Lung (tissue), 11 donors: ENCODE measurements at regions not wholly inside any gene's neighbourhood (a gene's known extent, or its start where the extent isn't known, plus 50 kb on each side); places are given as distances from the start of the nearest gene placed in this dataset.

Experiments used
- ATAC-seq: fragments of 200-7000 bp; cut with Tn5 transposase; one replicate; pipeline ENCODE4 v1.9.1; 2020; ENCODE audit warnings: moderate number of reproducible peaks; ENCODE audit not compliant: insufficient read depth, low FRiP score
- DNase-seq, 3 donors: peaks; one replicate each; pipeline ENCODE4 v3.0.0-alpha.2; 2013 to 2017
- H3K27ac ChIP-seq, 2 donors: one replicate each; pipeline ENCODE4 v1.5.1; 2013; ENCODE audit warnings: mild to moderate bottlenecking in 2 of 2, moderate library complexity in 2 of 2, control low read depth in 1 of 2, inconsistent platforms in 1 of 2, low read depth in 1 of 2, low read length in 1 of 2
- H3K27me3 ChIP-seq, 3 donors: one replicate each; pipeline ENCODE4 v1.5.1; 2013; ENCODE audit warnings: low read length in 2 of 3; ENCODE audit not compliant: control insufficient read depth in 3 of 3, insufficient read depth in 3 of 3
- H3K36me3 ChIP-seq, 4 donors: one replicate each; pipeline ENCODE4 v1.5.1; 2013; ENCODE audit warnings: low read length in 4 of 4, mild to moderate bottlenecking in 1 of 4, moderate library complexity in 1 of 4; ENCODE audit not compliant: control insufficient read depth in 4 of 4, insufficient read depth in 4 of 4
- H3K4me1 ChIP-seq, 5 donors: one replicate each; pipeline ENCODE4 v1.5.1; 2013; ENCODE audit warnings: low read length in 5 of 5, mild to moderate bottlenecking in 2 of 5, moderate library complexity in 1 of 5; ENCODE audit not compliant: control insufficient read depth in 5 of 5, insufficient read depth in 5 of 5
- H3K4me3 ChIP-seq: one replicate; pipeline ENCODE4 v1.5.1; 2013; ENCODE audit warnings: mild to moderate bottlenecking, control low read depth, moderate library complexity
- H3K9ac ChIP-seq, 2 donors: one replicate each; pipeline ENCODE4 v1.5.1; 2013; ENCODE audit warnings: low read length in 2 of 2, control low read depth in 1 of 2; ENCODE audit not compliant: insufficient read depth in 1 of 2
- H3K9me3 ChIP-seq, 4 donors: one replicate each; pipeline ENCODE4 v1.5.1; 2013; ENCODE audit warnings: low read length in 3 of 4, mild to moderate bottlenecking in 1 of 4, moderate library complexity in 1 of 4; ENCODE audit not compliant: control insufficient read depth in 4 of 4, insufficient read depth in 3 of 4
- CTCF ChIP-seq: IDR thresholded peaks from 2 replicates; pipeline ENCODE4 v1.5.1; 2012; ENCODE audit warnings: mild to moderate bottlenecking; ENCODE audit errors: control extremely low read depth, extremely low read depth
- WGBS, 2 donors: extraction: QIAGEN DNeasy Blood & Tissue Kit; methylation state at CpG; one replicate each; pipeline ENCODE4 v1.1.7; 2013; 5-methylcytosine and 5-hydroxymethylcytosine counted together
- donor health status: control.
- donor health status: control.
- donor health status: Bipolar disorder and iron deficiency.
- donor health status: healthy.
- donor health status: DM: yes; HTN: yes; CAD: no.

- H3K27ac ChIP-seq: no peak overlapping the region
- H3K36me3 ChIP-seq: no peaks in the 10 kb centered on the region
- TF ChIP-seq CTCF: no peak
- no peaks in the 10 kb centered on the region for H3K27me3 ChIP-seq
- no peak for ATAC-seq
- no peak overlapping the region for H3K9ac ChIP-seq
- H3K4me3 ChIP-seq: no peak overlapping the region
- DNase-seq: no peak
- no peaks in the 10 kb centered on the region for H3K9me3 ChIP-seq
- H3K4me1 ChIP-seq: no peaks in the 10 kb centered on the region
These were observed 127.7 kb downstream of the SPTSSA start for GRCh38 chr14:34334329-34334728.

- peaks cover 0 to 3% (median 0%) of the 10 kb centered on the region in 5 donors for H3K4me1 ChIP-seq
- no peak overlapping the region for H3K27ac ChIP-seq
- no peaks in the 10 kb centered on the region for H3K9me3 ChIP-seq
- H3K36me3 ChIP-seq: no peaks in the 10 kb centered on the region
- 49 to 53% methylated on average over 9 of the region's 9 CpGs for WGBS, 2 donors
- DNase-seq (peak; percentile 49 to 62 (median 57)), ATAC-seq (peak; percentile 77)
- no peak overlapping the region for H3K4me3 ChIP-seq
- H3K27me3 ChIP-seq: no peaks in the 10 kb centered on the region
- H3K9ac ChIP-seq: no peak overlapping the region
- peak; percentile 65 for TF ChIP-seq CTCF
These were observed 130.1 kb downstream of the SPTSSA start for GRCh38 chr14:34331728-34332623.

- no peak for TF ChIP-seq CTCF
- ATAC-seq (no peak), DNase-seq (no peak)
- Histone ChIP-seq H3K4me1 (peaks cover 0 to 3% (median 0%) of the 10 kb centered on the region in 5 donors), H3K9ac (no peak overlapping the region), H3K27ac (no peak overlapping the region), H3K36me3 (no peaks in the 10 kb centered on the region), H3K27me3 (no peaks in the 10 kb centered on the region), H3K9me3 (no peaks in the 10 kb centered on the region), H3K4me3 (no peak overlapping the region)
- WGBS, 2 donors: 0 to 2% methylated on average over 1 of the region's 1 CpG
These were observed 131.2 kb downstream of the SPTSSA start for GRCh38 chr14:34330846-34331245.

- H3K36me3 ChIP-seq: no peaks in the 10 kb centered on the region
- no peak overlapping the region for H3K9ac ChIP-seq
- H3K4me3 ChIP-seq: no peak overlapping the region
- DNase-seq: no peak
- H3K27me3 ChIP-seq: no peaks in the 10 kb centered on the region
- WGBS, 2 donors: 73 to 79% methylated on average over 1 of the region's 1 CpG
- H3K27ac ChIP-seq: no peak overlapping the region
- peaks cover 0 to 3% (median 0%) of the 10 kb centered on the region in 5 donors for H3K4me1 ChIP-seq
- TF ChIP-seq CTCF: no peak
- H3K9me3 ChIP-seq: no peaks in the 10 kb centered on the region
- no peak for ATAC-seq
These were observed 132.7 kb downstream of the SPTSSA start for GRCh38 chr14:34329301-34329700.
